Frontal cortex (tissue), 3 donors: ENCODE measurements at regions not wholly inside any gene's neighbourhood (a gene's known extent, or its start where the extent isn't known, plus 50 kb on each side); places are given as distances from the start of the nearest gene placed in this dataset.
"Not testable (repeated sequence)": the region's sequence is repeated elsewhere in the genome, so short reads cannot be mapped to it uniquely, and the experiment has no call there.

Experiments
- DNase-seq, 2 donors: peaks; one replicate each; pipeline ENCODE4 v3.0.0; 2012; ENCODE audit warnings: low spot score in 2 of 2
- FAIRE-seq: peaks from 2 replicates; lab custom pipeline; 2012; peaks lifted over from hg19 to GRCh38; lab: Jason Lieb, UNC
- donor health status: control.
- donor health status: control.
- donor health status: control.

GRCh38 chr10:56298941-56299340 is 62.1 kb downstream of the ZWINT start:
- DNase-seq (no peak), FAIRE-seq (no peak)

GRCh38 chr10:56296618-56297017 is 64.4 kb downstream of the ZWINT start:
- DNase-seq, result no peak
- FAIRE-seq, result no peak

- FAIRE-seq (no peak), DNase-seq (no peak)
Measured at GRCh38 chr10:56288403-56288802, 72.7 kb downstream of the ZWINT start.

GRCh38 chr10:56286096-56286495 is 75.0 kb downstream of the ZWINT start:
- no peak for FAIRE-seq
- DNase-seq, result no peak

- DNase-seq (no peak), FAIRE-seq (peak; percentile 13)
Measured at GRCh38 chr10:56279270-56279669, 81.8 kb downstream of the ZWINT start.

- DNase-seq (no peak), FAIRE-seq (no peak)
Measured at GRCh38 chr10:56269181-56269580, 91.9 kb downstream of the ZWINT start.

- DNase-seq, result no peak
- FAIRE-seq, result no peak
Measured at GRCh38 chr10:56266120-56266519, 94.9 kb downstream of the ZWINT start.

- DNase-seq, result no peak
- no peak for FAIRE-seq
Measured at GRCh38 chr10:56258991-56259390, 102.1 kb downstream of the ZWINT start.

- no peak for DNase-seq
- no peak for FAIRE-seq
Measured at GRCh38 chr10:56258378-56258777, 102.7 kb downstream of the ZWINT start.

- FAIRE-seq, result no peak
- no peak for DNase-seq
Measured at GRCh38 chr10:56255298-56255697, 105.8 kb downstream of the ZWINT start.

GRCh38 chr10:56240471-56240870 is 120.6 kb downstream of the ZWINT start:
- FAIRE-seq (no peak), DNase-seq (no peak)

GRCh38 chr10:56231436-56231835 is 129.6 kb downstream of the ZWINT start:
- FAIRE-seq (no peak), DNase-seq (no peak)

- FAIRE-seq (no peak), DNase-seq (no peak)
Measured at GRCh38 chr10:56222237-56222636, 138.8 kb downstream of the ZWINT start.

- DNase-seq (no peak), FAIRE-seq (no peak)
Measured at GRCh38 chr10:56212951-56213350, 148.1 kb downstream of the ZWINT start.

- no peak for DNase-seq
- no peak for FAIRE-seq
Measured at GRCh38 chr10:56181607-56182006, 179.5 kb downstream of the ZWINT start.

GRCh38 chr10:56178210-56178609 is 182.8 kb downstream of the ZWINT start:
- FAIRE-seq (no peak), DNase-seq (no peak)

GRCh38 chr10:56155091-56155513 is 206.0 kb downstream of the ZWINT start:
- not testable (repeated sequence) for FAIRE-seq, DNase-seq

- DNase-seq, result no peak
Measured at GRCh38 chr10:56146806-56147205, 214.3 kb downstream of the ZWINT start.

GRCh38 chr10:56142092-56142728 is 218.8 kb downstream of the ZWINT start:
- DNase-seq, result no peak
- FAIRE-seq, result no peak

More at GRCh38 chr10:56146806-56147205, 214.3 kb downstream of the ZWINT start:
- no peak for FAIRE-seq

- no peak for DNase-seq
- FAIRE-seq, result no peak
Measured at GRCh38 chr10:56139405-56139804, 221.7 kb downstream of the ZWINT start.

GRCh38 chr10:56135828-56136227 is 225.2 kb downstream of the ZWINT start:
- no peak for FAIRE-seq
- DNase-seq, result no peak

GRCh38 chr10:56123247-56123646 is 237.8 kb downstream of the ZWINT start:
- no peak for DNase-seq
- no peak for FAIRE-seq
